ENCODE measurements at regions not wholly inside any gene's neighbourhood (a gene's known extent, or its start where the extent isn't known, plus 50 kb on each side); places are given as distances from the start of the nearest gene placed in this dataset.
"Not testable (repeated sequence)": the region's sequence is repeated elsewhere in the genome, so short reads cannot be mapped to it uniquely, and the experiment has no call there.

DNA sequence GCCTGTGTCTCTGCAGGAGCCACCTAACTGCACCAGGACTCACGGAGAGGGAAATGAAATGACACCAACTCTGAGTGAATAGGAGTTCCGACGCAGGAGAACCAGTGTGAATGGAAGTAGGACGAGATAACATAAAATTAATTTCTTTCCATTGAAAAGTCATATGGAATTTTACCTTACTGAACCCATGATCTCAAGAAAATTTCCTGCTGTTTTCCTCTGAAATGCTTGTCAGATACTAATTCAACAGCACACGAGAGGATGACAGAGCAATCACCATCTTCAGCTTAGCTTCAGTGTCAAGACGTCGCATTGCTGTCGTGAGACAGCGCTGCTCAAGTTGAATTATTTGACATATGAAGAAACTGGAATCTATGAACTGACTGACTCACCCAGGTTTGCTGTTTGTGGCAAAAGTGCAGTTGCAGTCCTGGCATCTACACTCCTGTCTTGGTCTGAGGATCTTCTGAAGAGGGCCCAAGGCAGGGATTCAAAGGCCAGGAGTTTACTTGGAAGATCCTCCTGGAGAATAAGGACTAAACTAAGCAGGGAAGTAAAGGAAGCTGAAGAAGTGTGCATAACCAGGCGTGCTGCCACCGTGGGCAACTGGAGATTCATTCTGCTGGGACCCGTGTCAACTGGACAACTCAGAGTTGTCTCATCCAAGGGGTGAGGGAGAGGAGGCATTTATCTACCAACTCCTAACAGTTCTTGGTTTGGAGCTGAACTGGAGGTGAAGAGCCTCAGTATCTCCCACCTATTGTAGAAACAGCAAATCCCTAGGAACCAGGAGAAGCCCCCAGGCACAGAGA is 214.4 kb upstream of the IRS2 start:
- Histone ChIP-seq H4K20me1 (ENCODE audit: insufficient read depth) (no peaks in the 10 kb centered on the region), H2AFZ (peak overlapping the region; percentile 51; the same call in 1 of the 2 replicates), H3K27ac (peak overlapping the region; percentile 19; the same call in 1 of the 2 replicates), H3K9ac (no peak overlapping the region), H3F3A (ENCODE audit: insufficient read depth) (peaks cover 31% of the 10 kb centered on the region), H3K36me3 (ENCODE audit: low read depth) (no peaks in the 10 kb centered on the region), H3K4me2 (ENCODE audit: unreplicated experiment) (peak overlapping the region; percentile 58), H3K4me1 (ENCODE audit: insufficient read depth) (peaks cover 45% of the 10 kb centered on the region), H3K79me2 (ENCODE audit: insufficient read depth) (no peaks in the 10 kb centered on the region), H3K9me2 (ENCODE audit: insufficient read depth) (no peaks in the 10 kb centered on the region), H3K9me3 (ENCODE audit: low read depth) (no peaks in the 10 kb centered on the region), H3K27me3 (replicated peaks; ENCODE audit: insufficient read depth) (no peaks in the 10 kb centered on the region), H3K4me3 (no peak overlapping the region)
- in situ Hi-C loops (cut with MboI) = no loop called here
- peak; percentile 63 for DNase-seq
- TF ChIP-seq EZH2 (IDR thresholded peaks at IDR 0.05; ENCODE audit: insufficient read depth, poor library complexity, severe bottlenecking) = no peak
- no peak for TF ChIP-seq EZH2phosphoT487 (IDR thresholded peaks at IDR 0.05; ENCODE audit: insufficient read depth, low read depth)
- WGBS, 2 experiments (ENCODE audit: low coverage in 1 of 2, low lambda C conversion rate in 2 of 2, missing lambda C conversion rate in 2 of 2) = 64 to 66% methylated on average over 12 of the region's 12 CpGs

DNA sequence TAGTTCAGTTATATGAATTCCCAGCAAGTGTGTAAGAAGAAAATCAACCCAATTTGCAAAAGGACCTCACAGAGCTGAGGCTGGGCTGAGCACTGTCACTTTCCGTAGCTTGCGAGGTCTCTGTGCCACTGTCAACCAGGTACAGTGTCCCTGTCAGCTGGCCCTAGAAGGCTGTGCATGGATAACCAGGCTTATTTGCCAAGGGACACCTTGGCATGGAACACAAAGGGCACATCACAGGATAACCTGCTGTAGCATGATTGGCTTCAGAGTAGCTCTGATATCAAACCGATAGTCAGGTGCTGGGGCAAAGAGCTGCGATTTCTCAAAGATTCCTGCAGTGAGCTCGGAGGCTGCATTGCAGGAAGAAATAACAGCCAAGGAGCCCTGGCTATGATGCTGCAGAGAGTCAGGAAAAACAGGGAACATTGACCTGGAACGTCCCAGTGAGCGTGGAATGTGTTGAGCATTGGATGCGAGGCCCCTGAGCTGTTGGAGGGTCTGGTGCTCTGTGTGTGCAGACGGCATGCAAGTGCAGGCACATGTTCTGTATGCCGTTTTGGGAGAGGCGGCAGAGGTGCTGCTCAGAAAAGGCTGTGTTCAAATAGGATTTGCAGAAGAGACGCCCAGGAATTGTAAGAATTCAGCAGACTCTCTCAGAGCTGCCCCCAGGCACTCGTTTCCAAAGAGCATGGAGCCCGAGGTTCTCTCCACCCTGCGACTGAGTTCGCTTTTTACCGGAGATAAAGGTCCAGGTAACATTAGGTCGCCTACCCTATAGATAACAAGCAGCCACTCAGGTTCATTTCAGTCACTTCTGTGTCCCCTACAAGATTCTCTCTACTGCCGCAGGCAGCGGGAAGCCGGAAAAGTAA is 213.5 kb upstream of the IRS2 start:
- Histone ChIP-seq H3F3A (ENCODE audit: insufficient read depth) (peaks cover 31% of the 10 kb centered on the region), H3K27me3 (replicated peaks; ENCODE audit: insufficient read depth) (no peaks in the 10 kb centered on the region), H4K20me1 (ENCODE audit: insufficient read depth) (no peaks in the 10 kb centered on the region), H3K4me3 (no peak overlapping the region), H3K9me3 (ENCODE audit: low read depth) (no peaks in the 10 kb centered on the region), H3K4me2 (ENCODE audit: unreplicated experiment) (no peak overlapping the region), H3K79me2 (ENCODE audit: insufficient read depth) (no peaks in the 10 kb centered on the region), H3K36me3 (ENCODE audit: low read depth) (no peaks in the 10 kb centered on the region), H3K4me1 (ENCODE audit: insufficient read depth) (peaks cover 38% of the 10 kb centered on the region), H3K9ac (no peak overlapping the region), H3K9me2 (ENCODE audit: insufficient read depth) (no peaks in the 10 kb centered on the region), H2AFZ (no peak overlapping the region), H3K27ac (no peak overlapping the region)
- in situ Hi-C loops (cut with MboI) = no loop called here
- DNase-seq = no peak
- TF ChIP-seq EZH2phosphoT487 (IDR thresholded peaks at IDR 0.05; ENCODE audit: insufficient read depth, low read depth) = no peak
- no peak for TF ChIP-seq EZH2 (IDR thresholded peaks at IDR 0.05; ENCODE audit: insufficient read depth, poor library complexity, severe bottlenecking)
- WGBS, 2 experiments (ENCODE audit: low coverage in 1 of 2, low lambda C conversion rate in 2 of 2, missing lambda C conversion rate in 2 of 2) = 91 to 93% methylated on average over 21 of the region's 21 CpGs

DNA sequence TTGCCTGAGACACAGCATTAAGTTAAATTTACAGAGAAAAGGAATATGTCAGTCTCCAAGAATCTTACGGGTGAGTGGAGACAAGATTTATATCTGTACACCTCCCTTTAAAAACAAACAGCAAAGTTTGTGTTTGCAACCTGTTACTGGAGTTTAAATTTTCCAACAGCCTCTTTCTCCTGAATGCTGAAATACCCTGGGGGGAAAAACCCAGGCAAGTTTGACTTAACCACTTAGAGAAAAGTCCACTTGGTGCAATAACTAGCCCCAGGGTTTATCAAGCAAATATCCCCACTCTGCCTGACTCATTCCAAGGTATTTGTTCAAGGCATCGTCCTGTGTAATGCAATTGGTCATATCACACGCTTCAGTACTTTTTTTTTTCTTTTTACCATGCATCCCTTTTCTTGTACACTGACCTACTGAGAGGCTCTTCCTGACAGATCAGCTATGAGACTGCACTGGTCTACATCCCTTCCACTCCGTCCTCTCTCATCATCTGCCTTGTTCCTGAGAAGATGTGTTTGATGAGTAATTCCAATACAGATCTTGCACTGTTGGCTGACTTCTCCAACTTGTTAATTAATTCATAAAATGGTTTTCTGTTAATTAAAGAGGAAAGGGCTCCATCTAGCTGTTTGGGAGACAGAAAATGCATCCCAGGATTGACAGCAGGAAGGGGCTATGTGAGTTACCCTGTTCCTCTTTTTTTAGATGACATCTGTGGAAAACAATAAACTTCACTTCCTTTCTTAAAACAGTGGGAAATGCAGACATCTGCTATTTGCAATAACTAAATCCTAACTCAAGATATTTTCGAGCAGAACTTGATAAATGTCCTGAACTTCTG is 212.5 kb upstream of the IRS2 start:
- Histone ChIP-seq H3K4me3 (no peak overlapping the region), H3K36me3 (ENCODE audit: low read depth) (no peaks in the 10 kb centered on the region), H3K27me3 (replicated peaks; ENCODE audit: insufficient read depth) (no peaks in the 10 kb centered on the region), H3K9ac (no peak overlapping the region), H3F3A (ENCODE audit: insufficient read depth) (peaks cover 31% of the 10 kb centered on the region), H3K27ac (no peak overlapping the region), H2AFZ (no peak overlapping the region), H3K4me2 (ENCODE audit: unreplicated experiment) (peak overlapping the region; percentile 12), H3K9me3 (ENCODE audit: low read depth) (no peaks in the 10 kb centered on the region), H3K9me2 (ENCODE audit: insufficient read depth) (no peaks in the 10 kb centered on the region), H3K4me1 (ENCODE audit: insufficient read depth) (peaks cover 38% of the 10 kb centered on the region), H4K20me1 (ENCODE audit: insufficient read depth) (no peaks in the 10 kb centered on the region), H3K79me2 (ENCODE audit: insufficient read depth) (no peaks in the 10 kb centered on the region)
- no peak for TF ChIP-seq EZH2phosphoT487 (IDR thresholded peaks at IDR 0.05; ENCODE audit: insufficient read depth, low read depth)
- no peak for TF ChIP-seq EZH2 (IDR thresholded peaks at IDR 0.05; ENCODE audit: insufficient read depth, poor library complexity, severe bottlenecking)
- 41 to 51% methylated on average over 5 of the region's 5 CpGs for WGBS, 2 experiments (ENCODE audit: low coverage in 1 of 2, low lambda C conversion rate in 2 of 2, missing lambda C conversion rate in 2 of 2)
- DNase-seq = peak; percentile 84
- in situ Hi-C loops (cut with MboI) = no loop called here

DNA sequence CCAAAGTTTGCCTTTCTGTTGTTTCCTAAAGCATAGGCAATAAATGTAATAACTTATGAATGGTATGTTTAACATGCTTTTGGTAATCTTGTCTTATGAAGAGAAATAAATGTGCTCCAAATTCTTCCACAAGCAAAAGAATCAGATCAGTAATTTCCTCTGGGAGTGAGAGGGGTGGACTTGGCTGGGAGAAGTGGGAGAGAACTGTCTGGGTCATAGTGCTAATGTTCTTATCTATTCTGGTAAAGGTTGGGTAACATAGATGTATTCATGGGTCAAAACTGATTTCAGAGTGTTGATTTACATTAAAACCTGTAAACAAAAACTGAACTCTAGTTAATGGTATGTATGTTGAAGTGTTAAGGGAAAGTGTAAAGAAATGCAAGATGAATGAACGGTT is 211.7 kb upstream of the IRS2 start:
- no peak overlapping the region for H3K27ac ChIP-seq
- TF ChIP-seq EZH2phosphoT487 (IDR thresholded peaks at IDR 0.05; ENCODE audit: insufficient read depth, low read depth) (no peak), EZH2 (IDR thresholded peaks at IDR 0.05; ENCODE audit: insufficient read depth, poor library complexity, severe bottlenecking) (no peak)
- no peak overlapping the region for H3K4me3 ChIP-seq
- no peaks in the 10 kb centered on the region for H3K9me3 ChIP-seq (ENCODE audit: low read depth)
- no peaks in the 10 kb centered on the region for H3K36me3 ChIP-seq (ENCODE audit: low read depth)
- H3K27me3 ChIP-seq (replicated peaks; ENCODE audit: insufficient read depth) = no peaks in the 10 kb centered on the region
- no peaks in the 10 kb centered on the region for H3K9me2 ChIP-seq (ENCODE audit: insufficient read depth)
- H2AFZ ChIP-seq = no peak overlapping the region
- no peak for DNase-seq
- no peak overlapping the region for H3K4me2 ChIP-seq (ENCODE audit: unreplicated experiment)
- no peaks in the 10 kb centered on the region for H4K20me1 ChIP-seq (ENCODE audit: insufficient read depth)
- peaks cover 38% of the 10 kb centered on the region for H3K4me1 ChIP-seq (ENCODE audit: insufficient read depth)
- no peaks in the 10 kb centered on the region for H3K79me2 ChIP-seq (ENCODE audit: insufficient read depth)
- no peak overlapping the region for H3K9ac ChIP-seq
- 76 to 86% methylated on average over 1 of the region's 1 CpG for WGBS, 2 experiments (ENCODE audit: low coverage in 1 of 2, low lambda C conversion rate in 2 of 2, missing lambda C conversion rate in 2 of 2)
- H3F3A ChIP-seq (ENCODE audit: insufficient read depth) = peaks cover 31% of the 10 kb centered on the region
- in situ Hi-C loops (cut with MboI) = no loop called here

DNA sequence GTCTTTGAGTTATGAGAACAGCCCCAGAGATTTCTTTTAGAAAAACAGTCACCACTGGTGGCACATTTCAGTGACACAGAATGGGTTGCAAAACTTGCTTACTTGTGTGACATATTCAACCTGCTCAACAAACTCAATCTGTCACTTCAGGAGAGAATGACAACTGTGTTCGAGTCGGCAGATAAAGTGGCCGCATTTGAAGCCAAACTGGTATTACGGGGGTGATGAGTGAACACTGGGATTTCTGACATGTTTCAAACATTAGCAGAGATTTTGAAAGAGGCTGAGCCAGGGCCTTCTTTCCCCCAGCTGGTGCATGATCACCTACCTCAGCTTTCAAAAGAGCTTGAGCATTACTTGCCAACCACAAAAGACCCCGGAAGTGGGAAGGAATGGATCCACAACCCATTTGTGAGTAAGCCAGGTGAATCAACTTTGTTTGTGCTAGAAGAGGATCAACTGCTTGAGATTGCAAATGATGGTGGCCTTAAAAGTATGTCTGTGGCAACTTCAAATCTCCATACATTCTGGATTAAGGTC is 210.7 kb upstream of the IRS2 start:
- in situ Hi-C loops (cut with MboI); DNase-seq; H3K9me2 ChIP-seq (ENCODE audit: insufficient read depth); H3K79me2 ChIP-seq (ENCODE audit: insufficient read depth); H4K20me1 ChIP-seq (ENCODE audit: insufficient read depth); H3K27me3 ChIP-seq (replicated peaks; ENCODE audit: insufficient read depth); H3K9me3 ChIP-seq (ENCODE audit: low read depth); H3K4me3 ChIP-seq; H3K9ac ChIP-seq; H3K27ac ChIP-seq; H2AFZ ChIP-seq; H3K4me2 ChIP-seq (ENCODE audit: unreplicated experiment); H3K36me3 ChIP-seq (ENCODE audit: low read depth): not testable (repeated sequence)
- peaks cover 36% of the 10 kb centered on the region for H3K4me1 ChIP-seq (ENCODE audit: insufficient read depth)
- peaks cover 31% of the 10 kb centered on the region for H3F3A ChIP-seq (ENCODE audit: insufficient read depth)
- WGBS, 2 experiments (ENCODE audit: low coverage in 1 of 2, low lambda C conversion rate in 2 of 2, missing lambda C conversion rate in 2 of 2) = 86 to 88% methylated on average over 5 of the region's 5 CpGs

Data from GM23248 (cell line).